Fibroblast of lung (primary cell): ENCODE measurements at regions not wholly inside any gene's neighbourhood (a gene's known extent, or its start where the extent isn't known, plus 50 kb on each side); places are given as distances from the start of the nearest gene placed in this dataset.

Experiments used
- DNase-seq, 2 donors: peaks; one replicate each; pipeline versions ENCODE4 v3.0.0 to v3.0.0-alpha.2; 2010; ENCODE audit warnings: low read depth in 2 of 2
- H2AFZ ChIP-seq: 2 replicates; pipeline ENCODE4 v1.5.1; 2012; ENCODE audit warnings: low read length, control low read depth, inconsistent platforms
- H3K27ac ChIP-seq: 2 replicates; pipeline ENCODE4 v1.5.1; 2011; ENCODE audit warnings: low read length, control low read depth; ENCODE audit not compliant: insufficient read depth
- H3K27me3 ChIP-seq: 2 replicates; pipeline ENCODE4 v1.5.1; 2011; ENCODE audit warnings: mild to moderate bottlenecking, low read length; ENCODE audit not compliant: control insufficient read depth, insufficient read depth
- H3K36me3 ChIP-seq: 2 replicates; pipeline ENCODE4 v1.5.1; 2011; ENCODE audit warnings: low read length; ENCODE audit not compliant: control insufficient read depth, insufficient read depth
- H3K4me1 ChIP-seq: 2 replicates; pipeline ENCODE4 v1.5.1; 2011; ENCODE audit warnings: low read length; ENCODE audit not compliant: control insufficient read depth, insufficient read depth; ENCODE audit errors: extremely low read depth
- H3K4me2 ChIP-seq: 2 replicates; pipeline ENCODE4 v1.5.1; 2011; ENCODE audit warnings: low read length, control low read depth; ENCODE audit not compliant: insufficient read depth; ENCODE audit errors: extremely low read depth
- H3K4me3 ChIP-seq, 4 experiments: fragments of 200-600 bp in 1 of 4; sonication (generic) in 1 of 4; replicated peaks in 1 of 4; 2 replicates each; pipeline ENCODE4 v1.5.1; 2011 to 2016; ENCODE audit warnings: low read length in 4 of 4, low read depth in 3 of 4, mild to moderate bottlenecking in 3 of 4, control low read depth in 2 of 4, inconsistent platforms in 1 of 4, mixed read lengths in 1 of 4; ENCODE audit not compliant: insufficient read depth in 1 of 4; ENCODE audit errors: control extremely low read depth in 1 of 4
- H3K79me2 ChIP-seq: 2 replicates; pipeline ENCODE4 v1.5.1; 2012; ENCODE audit warnings: mild to moderate bottlenecking, low read length, inconsistent platforms; ENCODE audit not compliant: control insufficient read depth, insufficient read depth
- H3K9ac ChIP-seq: 2 replicates; pipeline ENCODE4 v1.5.1; 2011; ENCODE audit warnings: mild to moderate bottlenecking, low read length, control low read depth; ENCODE audit not compliant: insufficient read depth
- H3K9me3 ChIP-seq: 2 replicates; pipeline ENCODE4 v1.5.1; 2012; ENCODE audit warnings: low read depth, low read length; ENCODE audit not compliant: control insufficient read depth, insufficient read depth
- H4K20me1 ChIP-seq: 2 replicates; pipeline ENCODE4 v1.5.1; 2011; ENCODE audit warnings: low read length; ENCODE audit not compliant: control insufficient read depth, insufficient read depth; ENCODE audit errors: extremely low read depth
- CTCF ChIP-seq, 2 donors: IDR thresholded peaks in 1 of 2; conservative IDR thresholded peaks in 1 of 2; 1 replicate in 1 of 2; 2 replicates in 1 of 2; pipeline ENCODE4 v1.5.1; 2011 to 2012; ENCODE audit warnings: low read length in 2 of 2, control low read depth in 1 of 2, inconsistent platforms in 1 of 2, low read depth in 1 of 2, mild to moderate bottlenecking in 1 of 2
- EZH2 ChIP-seq: IDR thresholded peaks from 2 replicates; pipeline ENCODE4 v1.5.1; 2012; ENCODE audit warnings: low read length, control low read depth, mild to moderate bottlenecking; ENCODE audit errors: missing control alignments

GRCh38 chr1:39148942-39149341 lies 55.6 kb upstream of the MACF1 start:
- Histone ChIP-seq H3K4me2 (no peak overlapping the region), H3K4me3 (no peak overlapping the region), H4K20me1 (no peaks in the 10 kb centered on the region), H3K27me3 (no peaks in the 10 kb centered on the region), H3K9ac (no peak overlapping the region), H3K9me3 (no peaks in the 10 kb centered on the region), H3K27ac (no peak overlapping the region), H2AFZ (no peak overlapping the region), H3K36me3 (no peaks in the 10 kb centered on the region), H3K4me1 (peaks cover 23% of the 10 kb centered on the region), H3K79me2 (peaks cover 78% of the 10 kb centered on the region)
- TF ChIP-seq CTCF (conservative IDR thresholded peaks at IDR 0.05 in 1 of 2, IDR thresholded peaks at IDR 0.05 in 1 of 2; ENCODE audit: low read depth in 1 of 2, low read length in 2 of 2): no peak
- no peak for DNase-seq

GRCh38 chr1:39149509-39149908 lies 55.0 kb upstream of the MACF1 start:
- H4K20me1 ChIP-seq: no peaks in the 10 kb centered on the region
- H3K4me1 ChIP-seq: peaks cover 28% of the 10 kb centered on the region
- no peaks in the 10 kb centered on the region for H3K9me3 ChIP-seq
- no peak overlapping the region for H3K27ac ChIP-seq
- H3K36me3 ChIP-seq: no peaks in the 10 kb centered on the region
- no peak overlapping the region for H3K4me2 ChIP-seq
- H2AFZ ChIP-seq: no peak overlapping the region
- no peak for TF ChIP-seq EZH2
- no peak for TF ChIP-seq CTCF (conservative IDR thresholded peaks at IDR 0.05 in 1 of 2, IDR thresholded peaks at IDR 0.05 in 1 of 2; ENCODE audit: low read depth in 1 of 2, low read length in 2 of 2)
- H3K79me2 ChIP-seq: peaks cover 79% of the 10 kb centered on the region
- no peak overlapping the region for H3K9ac ChIP-seq
- no peak for DNase-seq
- no peaks in the 10 kb centered on the region for H3K27me3 ChIP-seq
- H3K4me3 ChIP-seq: no peak overlapping the region

- Histone ChIP-seq H3K27me3 (no peaks in the 10 kb centered on the region), H3K4me1 (peaks cover 27% of the 10 kb centered on the region), H3K27ac (no peak overlapping the region), H3K9me3 (no peaks in the 10 kb centered on the region), H4K20me1 (no peaks in the 10 kb centered on the region), H3K4me2 (no peak overlapping the region), H3K79me2 (peaks cover 68% of the 10 kb centered on the region), H3K4me3 (no peak overlapping the region), H3K9ac (no peak overlapping the region), H2AFZ (no peak overlapping the region), H3K36me3 (no peaks in the 10 kb centered on the region)
- TF ChIP-seq CTCF (conservative IDR thresholded peaks at IDR 0.05 in 1 of 2, IDR thresholded peaks at IDR 0.05 in 1 of 2; ENCODE audit: low read depth in 1 of 2, low read length in 2 of 2) (no peak), EZH2 (no peak)
- no peak for DNase-seq
These were observed 53.7 kb upstream of the MACF1 start for GRCh38 chr1:39150779-39151178.
